ENCODE measurements at regions not wholly inside any gene's neighbourhood (a gene's known extent, or its start where the extent isn't known, plus 50 kb on each side); places are given as distances from the start of the nearest gene placed in this dataset.

- TF ChIP-seq CTCF (IDR thresholded peaks at IDR 0.05; ENCODE audit: low read depth, low read length) (no peak), POLR2A (IDR thresholded peaks at IDR 0.05; ENCODE audit: extremely low read depth, insufficient read length) (no peak), MAX (IDR thresholded peaks at IDR 0.05; ENCODE audit: low read depth, low read length) (no peak), MYC (IDR thresholded peaks at IDR 0.05; ENCODE audit: low read depth, low read length) (no peak)
Measured at GRCh38 chr14:86532219-86532618, 1002.3 kb downstream of the FLRT2 start.

Measured in NB4 (cell line).